Fibroblast of mammary gland (primary cell): ENCODE measurements at regions not wholly inside any gene's neighbourhood (a gene's known extent, or its start where the extent isn't known, plus 50 kb on each side); places are given as distances from the start of the nearest gene placed in this dataset.
"Not testable (repeated sequence)": the region's sequence is repeated elsewhere in the genome, so short reads cannot be mapped to it uniquely, and the experiment has no call there.

Source experiments
- DNase-seq: peaks from one replicate; pipeline ENCODE4 v3.0.0-alpha.2; 2010; ENCODE audit warnings: low read depth
- H3K4me3 ChIP-seq: 2 replicates; pipeline ENCODE4 v1.5.1; 2011; ENCODE audit warnings: low read depth, mild to moderate bottlenecking, low read length, moderate library complexity; ENCODE audit not compliant: control insufficient read depth
- TF ChIP-seq, protein P1 (sequence below): conservative IDR thresholded peaks from 2 replicates; pipeline ENCODE4 v1.5.1; 2011; ENCODE audit warnings: low read depth, low read length, inconsistent platforms; ENCODE audit not compliant: control insufficient read depth, insufficient read depth

DNA sequence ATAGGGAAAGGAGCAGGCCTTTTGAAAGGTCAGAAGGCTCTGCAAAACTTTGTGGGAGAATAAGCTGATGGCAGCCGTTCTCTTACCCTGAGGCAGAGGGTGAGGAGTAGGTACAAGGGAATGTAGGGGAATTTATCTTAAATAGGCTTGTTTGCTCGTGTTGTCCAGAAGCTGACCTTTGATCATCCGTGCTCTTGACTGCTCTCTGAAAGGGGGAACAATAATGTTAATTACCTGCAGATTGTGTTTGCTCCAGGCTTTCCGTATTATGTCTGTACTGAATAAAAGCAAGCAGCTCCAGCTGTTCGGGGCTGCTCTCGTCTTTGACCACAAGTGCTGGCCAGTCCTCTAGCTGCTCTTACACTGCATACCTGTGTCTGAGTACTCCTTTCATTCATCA, 116.3 kb downstream of the ZNF429 start:
- no peak for DNase-seq
- TF ChIP-seq, protein P1, sequence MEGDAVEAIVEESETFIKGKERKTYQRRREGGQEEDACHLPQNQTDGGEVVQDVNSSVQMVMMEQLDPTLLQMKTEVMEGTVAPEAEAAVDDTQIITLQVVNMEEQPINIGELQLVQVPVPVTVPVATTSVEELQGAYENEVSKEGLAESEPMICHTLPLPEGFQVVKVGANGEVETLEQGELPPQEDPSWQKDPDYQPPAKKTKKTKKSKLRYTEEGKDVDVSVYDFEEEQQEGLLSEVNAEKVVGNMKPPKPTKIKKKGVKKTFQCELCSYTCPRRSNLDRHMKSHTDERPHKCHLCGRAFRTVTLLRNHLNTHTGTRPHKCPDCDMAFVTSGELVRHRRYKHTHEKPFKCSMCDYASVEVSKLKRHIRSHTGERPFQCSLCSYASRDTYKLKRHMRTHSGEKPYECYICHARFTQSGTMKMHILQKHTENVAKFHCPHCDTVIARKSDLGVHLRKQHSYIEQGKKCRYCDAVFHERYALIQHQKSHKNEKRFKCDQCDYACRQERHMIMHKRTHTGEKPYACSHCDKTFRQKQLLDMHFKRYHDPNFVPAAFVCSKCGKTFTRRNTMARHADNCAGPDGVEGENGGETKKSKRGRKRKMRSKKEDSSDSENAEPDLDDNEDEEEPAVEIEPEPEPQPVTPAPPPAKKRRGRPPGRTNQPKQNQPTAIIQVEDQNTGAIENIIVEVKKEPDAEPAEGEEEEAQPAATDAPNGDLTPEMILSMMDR, result no peak
- H3K4me3 ChIP-seq, result no peak overlapping the region

DNA sequence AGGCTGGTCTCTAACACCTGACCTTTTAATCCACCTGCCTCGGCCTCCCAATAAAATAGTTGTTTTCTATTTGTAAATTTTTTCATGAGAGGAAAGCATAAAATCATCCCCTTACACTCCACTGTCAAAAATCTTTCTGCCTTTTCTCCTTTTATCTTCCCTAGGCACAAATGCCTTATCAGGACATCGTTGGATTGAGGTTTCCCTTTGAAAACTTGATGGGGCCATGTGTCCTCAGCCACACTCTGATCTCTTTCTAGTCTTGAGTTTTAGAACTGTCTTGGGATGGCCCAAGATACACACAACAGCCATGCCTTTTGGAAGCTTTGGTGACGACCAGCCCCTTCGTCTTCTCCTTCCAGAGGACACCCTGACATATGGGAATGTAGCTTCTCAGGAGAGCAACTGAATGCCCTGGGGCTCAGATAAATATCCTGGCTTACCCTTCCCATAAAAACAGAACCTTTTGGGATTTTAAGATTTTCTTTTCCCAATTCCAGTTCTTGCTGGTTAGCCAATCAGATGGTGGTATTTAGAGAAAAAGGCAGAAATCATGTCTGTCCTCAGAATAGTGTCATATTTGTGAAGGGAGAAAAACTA, 112.4 kb downstream of the ZNF429 start:
- TF ChIP-seq, protein P1, result no peak

DNA sequence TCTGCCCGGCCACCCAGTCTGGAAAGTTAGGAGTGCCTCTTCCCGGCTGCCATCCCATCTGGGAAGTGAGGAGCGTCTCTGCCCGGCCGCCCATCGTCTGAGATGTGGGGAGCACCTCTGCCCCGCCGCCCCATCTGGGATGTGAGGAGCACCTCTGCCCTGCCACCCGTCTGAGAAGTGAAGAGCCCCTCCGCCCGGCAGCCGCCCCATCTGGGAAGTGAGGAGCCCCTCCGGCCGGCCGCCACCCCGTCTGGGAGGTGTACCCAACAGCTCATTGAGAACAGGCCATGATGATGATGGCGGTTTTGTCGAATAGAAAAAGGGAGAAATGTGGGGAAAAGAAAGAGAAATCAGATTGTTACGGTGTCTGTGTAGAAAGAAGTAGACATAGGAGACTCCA, 109.4 kb downstream of the ZNF429 start:
- not testable (repeated sequence) for H3K4me3 ChIP-seq, DNase-seq

More for the DNA sequence above, 112.4 kb downstream of the ZNF429 start:
- no peak overlapping the region for H3K4me3 ChIP-seq
- no peak for DNase-seq

DNA sequence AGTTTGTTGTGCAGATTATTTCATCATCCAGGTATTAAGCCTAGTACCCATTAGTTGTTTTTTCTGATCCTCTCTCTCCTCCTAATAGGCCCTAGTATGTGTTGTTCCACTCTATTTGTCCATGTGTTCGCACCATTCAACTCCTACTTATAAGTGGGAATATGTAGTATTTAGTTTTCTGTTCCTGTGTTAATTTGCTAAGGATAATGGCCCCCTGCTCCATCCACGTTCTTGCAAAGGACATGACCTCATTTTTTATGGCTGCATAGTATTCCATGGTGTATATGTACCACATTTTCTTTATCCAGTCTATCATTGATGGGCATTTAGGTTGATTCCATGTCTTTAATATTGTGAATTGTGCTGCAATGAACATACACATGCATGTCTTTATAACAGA, 107.8 kb downstream of the ZNF429 start:
- DNase-seq, H3K4me3 ChIP-seq: not testable (repeated sequence)

DNA sequence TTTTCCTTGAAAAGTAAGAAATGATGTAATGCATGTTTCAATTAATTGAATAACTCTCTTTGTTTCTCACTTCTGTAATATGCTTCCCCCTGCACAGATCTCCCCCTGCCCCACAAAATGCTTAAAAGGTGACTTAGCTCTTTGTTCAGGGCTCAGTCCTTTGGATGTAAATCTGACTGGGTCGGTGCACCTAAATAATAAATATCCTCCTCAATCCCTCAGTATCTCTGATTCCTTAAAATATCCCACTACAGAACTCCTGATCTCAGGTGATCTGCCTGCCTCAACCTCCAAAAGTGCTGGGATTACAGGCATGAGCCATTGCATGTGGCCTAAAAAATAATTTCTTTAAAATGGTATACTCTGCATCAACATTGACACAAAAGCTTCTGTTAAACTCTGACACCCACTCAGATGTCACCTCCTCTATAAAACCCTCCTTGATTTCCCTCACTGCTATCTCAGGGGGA, 107.0 kb downstream of the ZNF429 start:
- DNase-seq, result no peak
- TF ChIP-seq, protein P1, result no peak
- no peak overlapping the region for H3K4me3 ChIP-seq

DNA sequence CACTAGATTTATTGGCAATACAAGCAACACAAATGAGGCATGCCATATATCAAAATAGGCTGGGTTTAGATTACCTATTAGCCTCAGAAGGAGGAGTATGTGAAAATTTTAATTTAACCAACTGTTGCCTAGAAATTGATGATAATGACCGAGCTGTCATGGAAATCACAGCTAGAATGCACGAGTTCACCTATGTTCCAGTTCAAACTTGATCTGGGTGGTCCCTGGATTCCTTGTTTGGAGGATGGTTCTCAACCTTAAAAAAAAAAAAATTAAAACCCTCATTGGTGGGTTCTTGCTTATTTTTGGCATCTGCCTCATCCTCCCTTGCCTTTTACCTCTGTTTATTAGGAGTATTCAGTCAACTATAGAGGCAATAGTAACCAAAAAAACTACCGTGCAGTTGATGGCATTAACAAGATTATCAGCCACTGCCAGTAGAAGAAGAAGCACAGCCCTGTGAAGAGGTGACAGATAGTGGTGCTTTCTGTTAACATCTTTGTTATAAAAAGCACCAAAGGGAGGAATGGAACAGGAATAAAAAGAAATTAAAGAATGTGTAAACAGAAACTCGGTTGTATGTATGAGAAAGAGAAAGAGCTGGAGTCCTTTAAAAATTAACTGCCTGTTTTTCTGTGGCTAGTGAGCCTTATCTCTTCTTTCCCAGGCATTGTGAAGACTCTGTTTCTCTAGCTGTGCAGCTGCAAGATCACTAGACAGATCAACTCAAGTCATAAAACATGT, 106.4 kb downstream of the ZNF429 start:
- no peak overlapping the region for H3K4me3 ChIP-seq

DNA sequence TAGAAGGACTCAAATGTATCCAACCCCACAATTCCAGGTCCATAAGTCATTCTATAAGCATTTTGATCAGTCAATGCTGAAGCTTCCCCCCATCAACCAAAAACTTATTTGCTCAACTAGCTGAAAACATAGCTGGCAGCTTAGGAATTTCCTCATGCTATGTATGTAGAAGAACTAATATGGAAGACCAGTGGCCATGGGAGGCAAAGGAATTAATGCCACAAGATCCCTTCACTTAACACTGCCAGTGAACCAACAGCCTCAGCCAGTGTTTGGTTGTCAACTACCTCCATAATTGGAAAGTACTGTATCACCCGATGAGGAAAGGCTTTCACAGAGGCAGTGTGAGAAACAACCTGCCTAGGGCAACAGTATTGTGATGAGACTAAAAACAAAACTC, 105.4 kb downstream of the ZNF429 start:
- TF ChIP-seq, protein P1, result no peak
- no peak overlapping the region for H3K4me3 ChIP-seq
- DNase-seq, result no peak

More for the DNA sequence above, 106.4 kb downstream of the ZNF429 start:
- DNase-seq, result no peak
- TF ChIP-seq, protein P1, result no peak
